Lower leg skin (tissue), 3 donors: ENCODE measurements at regions not wholly inside any gene's neighbourhood (a gene's known extent, or its start where the extent isn't known, plus 50 kb on each side); places are given as distances from the start of the nearest gene placed in this dataset.

Source experiments
- CTCF ChIP-seq, 3 donors: fragments of 450-650 bp; IDR thresholded peaks; one replicate each; pipeline ENCODE4 v1.5.1; 2016; ENCODE audit warnings: antibody characterized with exemption in 3 of 3, mild to moderate bottlenecking in 3 of 3, moderate library complexity in 2 of 3
- POLR2A ChIP-seq, 2 donors: fragments of 450-650 bp; IDR thresholded peaks; one replicate each; pipeline ENCODE4 v1.6.1; 2016 to 2017; ENCODE audit warnings: antibody characterized with exemption in 2 of 2, mild to moderate bottlenecking in 1 of 2, moderate library complexity in 1 of 2

DNA sequence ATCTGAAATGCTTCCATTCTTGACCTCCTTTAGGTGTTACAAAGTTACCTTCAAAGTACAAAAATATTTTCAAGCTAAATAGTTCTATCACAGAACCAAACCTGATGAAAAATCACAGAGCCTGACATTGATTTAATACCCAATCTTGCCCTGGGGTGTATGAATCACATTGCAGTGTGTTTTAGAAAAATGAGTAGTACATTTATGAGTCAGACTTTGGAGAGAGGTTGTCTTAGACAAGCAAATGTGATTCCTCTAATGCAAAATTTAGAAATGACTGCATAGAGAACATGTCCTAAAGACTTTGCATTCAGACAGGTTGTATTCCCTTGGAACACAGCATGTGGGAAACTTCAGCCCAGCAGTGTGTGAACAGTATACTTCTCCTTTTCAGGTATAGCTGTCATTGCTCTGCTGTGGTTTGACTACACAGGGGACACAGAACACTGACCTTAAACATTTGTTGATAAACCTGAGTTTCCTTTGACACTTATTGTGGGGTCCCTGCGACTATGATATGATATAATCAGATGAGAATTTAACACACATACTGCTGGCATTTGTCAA, 972.1 kb downstream of the JRKL start:
- TF ChIP-seq POLR2A (IDR thresholded peaks at IDR 0.05) (no peak), CTCF (IDR thresholded peaks at IDR 0.05) (no peak)
